Smooth muscle cell (in vitro differentiated cells): ENCODE measurements at regions not wholly inside any gene's neighbourhood (a gene's known extent, or its start where the extent isn't known, plus 50 kb on each side); places are given as distances from the start of the nearest gene placed in this dataset.

Experiments used
- DNase-seq: peaks from one replicate; lab custom pipeline; 2025; ENCODE audit not compliant: unreplicated experiment; lab: John Stamatoyannopoulos, UW
- H2AFZ ChIP-seq: fragments of 200-600 bp; sonication (generic); 2 replicates; pipeline ENCODE4 v1.6.0; 2016; ENCODE audit warnings: antibody characterized with exemption, low read depth, mild to moderate bottlenecking
- H3F3A ChIP-seq: fragments of 200-600 bp; sonication (generic); 2 replicates; pipeline ENCODE4 v1.6.0; 2017; ENCODE audit warnings: antibody characterized with exemption, low read depth
- H3K27ac ChIP-seq: fragments of 200-600 bp; sonication (generic); 2 replicates; pipeline ENCODE4 v1.5.1; 2016; ENCODE audit warnings: low read depth, mild to moderate bottlenecking
- H3K27me3 ChIP-seq: fragments of 200-600 bp; sonication (generic); 2 replicates; pipeline ENCODE4 v1.6.1; 2016; ENCODE audit warnings: low read depth, mild to moderate bottlenecking
- H3K36me3 ChIP-seq: fragments of 200-600 bp; sonication (generic); 2 replicates; pipeline ENCODE4 v1.5.1; 2016; ENCODE audit warnings: low read depth
- H3K4me1 ChIP-seq: fragments of 200-600 bp; sonication (generic); 2 replicates; pipeline ENCODE4 v1.5.1; 2016; ENCODE audit warnings: low read depth
- H3K4me2 ChIP-seq: fragments of 200-600 bp; sonication (generic); 2 replicates; pipeline ENCODE4 v1.6.0; 2016; ENCODE audit warnings: mild to moderate bottlenecking
- H3K4me3 ChIP-seq: fragments of 200-600 bp; sonication (generic); 2 replicates; pipeline ENCODE4 v1.5.1; 2016; ENCODE audit warnings: mild to moderate bottlenecking
- H3K79me2 ChIP-seq: fragments of 200-600 bp; sonication (generic); 2 replicates; pipeline ENCODE4 v1.6.0; 2016; ENCODE audit warnings: low read depth, mild to moderate bottlenecking
- H3K9ac ChIP-seq: fragments of 200-600 bp; sonication (generic); 2 replicates; pipeline ENCODE4 v1.6.0; 2016; ENCODE audit warnings: low read depth
- H3K9me3 ChIP-seq: fragments of 200-600 bp; sonication (generic); replicated peaks from 2 replicates; pipeline ENCODE4 v1.5.1; 2016; ENCODE audit warnings: low read depth
- H4K20me1 ChIP-seq: fragments of 200-600 bp; sonication (generic); 2 replicates; pipeline ENCODE4 v1.6.0; 2016; ENCODE audit warnings: low read depth
- CTCF ChIP-seq: fragments of 200-600 bp; sonication (generic); IDR thresholded peaks from 2 replicates; pipeline ENCODE4 v1.5.1; 2017; ENCODE audit warnings: borderline replicate concordance, mild to moderate bottlenecking, antibody characterized with exemption; ENCODE audit not compliant: insufficient read depth, poor library complexity, severe bottlenecking
- WGBS: methylation state at CpG from one replicate; pipeline ENCODE4 v1.1.7; 2016; ENCODE audit warnings: low lambda C conversion rate; 5-methylcytosine and 5-hydroxymethylcytosine counted together

- no peaks in the 10 kb centered on the region for H4K20me1 ChIP-seq
- H3K4me3 ChIP-seq = no peak overlapping the region
- no peaks in the 10 kb centered on the region for H3F3A ChIP-seq
- H2AFZ ChIP-seq = no peak overlapping the region
- H3K27ac ChIP-seq = no peak overlapping the region
- no peak overlapping the region for H3K4me2 ChIP-seq
- no peaks in the 10 kb centered on the region for H3K79me2 ChIP-seq
- H3K9ac ChIP-seq = no peak overlapping the region
- no peak for TF ChIP-seq CTCF
- H3K36me3 ChIP-seq = no peaks in the 10 kb centered on the region
- no peak for DNase-seq
- 72% methylated on average over 1 of the region's 1 CpG for WGBS
- H3K9me3 ChIP-seq = no peaks in the 10 kb centered on the region
- H3K27me3 ChIP-seq = no peaks in the 10 kb centered on the region
- H3K4me1 ChIP-seq = no peaks in the 10 kb centered on the region
Measured at GRCh38 chr15:47442371-47442770, 274.9 kb upstream of the SEMA6D start.

GRCh38 chr15:47443839-47444238 lies 273.5 kb upstream of the SEMA6D start:
- TF ChIP-seq CTCF = no peak
- 83% methylated on average over 2 of the region's 2 CpGs for WGBS
- H3K4me2 ChIP-seq = no peak overlapping the region

GRCh38 chr15:47445723-47446392 lies 271.4 kb upstream of the SEMA6D start:
- H3F3A ChIP-seq = no peaks in the 10 kb centered on the region
- no peak overlapping the region for H3K4me3 ChIP-seq
- no peaks in the 10 kb centered on the region for H3K9me3 ChIP-seq
- no peaks in the 10 kb centered on the region for H4K20me1 ChIP-seq
- WGBS = 94% methylated on average over 9 of the region's 9 CpGs
- no peaks in the 10 kb centered on the region for H3K36me3 ChIP-seq
- H3K27me3 ChIP-seq = no peaks in the 10 kb centered on the region
- H3K4me1 ChIP-seq = no peaks in the 10 kb centered on the region
- H3K27ac ChIP-seq = no peak overlapping the region
- H2AFZ ChIP-seq = no peak overlapping the region
- H3K4me2 ChIP-seq = no peak overlapping the region
- H3K79me2 ChIP-seq = no peaks in the 10 kb centered on the region
- no peak for DNase-seq
- TF ChIP-seq CTCF = no peak
- H3K9ac ChIP-seq = no peak overlapping the region

More at GRCh38 chr15:47443839-47444238, 273.5 kb upstream of the SEMA6D start:
- Histone ChIP-seq H3F3A (no peaks in the 10 kb centered on the region), H2AFZ (no peak overlapping the region), H3K9me3 (no peaks in the 10 kb centered on the region), H3K4me3 (no peak overlapping the region), H4K20me1 (no peaks in the 10 kb centered on the region), H3K4me1 (no peaks in the 10 kb centered on the region), H3K79me2 (no peaks in the 10 kb centered on the region), H3K36me3 (no peaks in the 10 kb centered on the region), H3K27me3 (no peaks in the 10 kb centered on the region), H3K27ac (no peak overlapping the region), H3K9ac (no peak overlapping the region)
- DNase-seq = no peak

- H3K4me2 ChIP-seq = no peak overlapping the region
- H2AFZ ChIP-seq = no peak overlapping the region
- H3K36me3 ChIP-seq = no peaks in the 10 kb centered on the region
- H3K9me3 ChIP-seq = no peaks in the 10 kb centered on the region
- no peaks in the 10 kb centered on the region for H3K4me1 ChIP-seq
- no peaks in the 10 kb centered on the region for H3K27me3 ChIP-seq
- no peak for TF ChIP-seq CTCF
- no peaks in the 10 kb centered on the region for H4K20me1 ChIP-seq
- H3K4me3 ChIP-seq = no peak overlapping the region
- DNase-seq = no peak
- WGBS = 96% methylated on average over 4 of the region's 4 CpGs
- H3K27ac ChIP-seq = no peak overlapping the region
- H3K79me2 ChIP-seq = no peaks in the 10 kb centered on the region
- H3F3A ChIP-seq = no peaks in the 10 kb centered on the region
- no peak overlapping the region for H3K9ac ChIP-seq
Measured at GRCh38 chr15:47460795-47461573, 256.3 kb upstream of the SEMA6D start.
